ENCODE measurements at regions not wholly inside any gene's neighbourhood (a gene's known extent, or its start where the extent isn't known, plus 50 kb on each side); places are given as distances from the start of the nearest gene placed in this dataset.

GRCh38 chr13:33633701-33634545 is 184.0 kb upstream of the RFC3 start (continued):
- TF ChIP-seq, protein P1, sequence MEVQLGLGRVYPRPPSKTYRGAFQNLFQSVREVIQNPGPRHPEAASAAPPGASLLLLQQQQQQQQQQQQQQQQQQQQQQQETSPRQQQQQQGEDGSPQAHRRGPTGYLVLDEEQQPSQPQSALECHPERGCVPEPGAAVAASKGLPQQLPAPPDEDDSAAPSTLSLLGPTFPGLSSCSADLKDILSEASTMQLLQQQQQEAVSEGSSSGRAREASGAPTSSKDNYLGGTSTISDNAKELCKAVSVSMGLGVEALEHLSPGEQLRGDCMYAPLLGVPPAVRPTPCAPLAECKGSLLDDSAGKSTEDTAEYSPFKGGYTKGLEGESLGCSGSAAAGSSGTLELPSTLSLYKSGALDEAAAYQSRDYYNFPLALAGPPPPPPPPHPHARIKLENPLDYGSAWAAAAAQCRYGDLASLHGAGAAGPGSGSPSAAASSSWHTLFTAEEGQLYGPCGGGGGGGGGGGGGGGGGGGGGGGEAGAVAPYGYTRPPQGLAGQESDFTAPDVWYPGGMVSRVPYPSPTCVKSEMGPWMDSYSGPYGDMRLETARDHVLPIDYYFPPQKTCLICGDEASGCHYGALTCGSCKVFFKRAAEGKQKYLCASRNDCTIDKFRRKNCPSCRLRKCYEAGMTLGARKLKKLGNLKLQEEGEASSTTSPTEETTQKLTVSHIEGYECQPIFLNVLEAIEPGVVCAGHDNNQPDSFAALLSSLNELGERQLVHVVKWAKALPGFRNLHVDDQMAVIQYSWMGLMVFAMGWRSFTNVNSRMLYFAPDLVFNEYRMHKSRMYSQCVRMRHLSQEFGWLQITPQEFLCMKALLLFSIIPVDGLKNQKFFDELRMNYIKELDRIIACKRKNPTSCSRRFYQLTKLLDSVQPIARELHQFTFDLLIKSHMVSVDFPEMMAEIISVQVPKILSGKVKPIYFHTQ (CRISPR knock-in tag; IDR thresholded peaks at IDR 0.05): no peak

DNA sequence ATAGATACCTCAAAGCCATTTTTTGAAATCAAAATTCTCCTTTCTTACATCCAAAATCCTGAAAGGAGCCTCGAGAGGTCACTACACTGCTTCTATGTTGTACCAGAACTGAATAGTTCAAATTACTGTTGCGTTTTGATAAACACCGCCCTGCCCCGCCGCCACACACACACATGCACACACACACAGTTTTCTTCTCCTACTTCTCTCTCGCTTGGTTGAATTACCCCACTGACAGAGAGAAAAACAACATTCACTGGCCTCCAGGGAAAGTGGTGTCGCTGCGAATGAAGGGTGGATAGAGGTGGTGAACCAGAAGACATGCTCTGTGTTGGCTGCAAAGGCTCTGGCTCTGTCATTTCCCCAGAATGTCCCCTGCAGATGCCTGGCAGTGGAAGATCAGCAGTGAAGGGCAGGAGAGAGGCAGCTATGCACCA is 183.4 kb upstream of the RFC3 start:
- POLR2A ChIA-PET: no interaction called here
- no peaks in the 10 kb centered on the region for H3K9me3 Mint-ChIP-seq
- DNase-seq (ENCODE audit: low spot score): no peak
- TF ChIP-seq TEAD4 (CRISPR knock-in tag; IDR thresholded peaks at IDR 0.05) (no peak), PREB (CRISPR knock-in tag; IDR thresholded peaks at IDR 0.05; ENCODE audit: borderline replicate concordance) (no peak), RELA (CRISPR knock-in tag; IDR thresholded peaks at IDR 0.05; ENCODE audit: borderline replicate concordance) (no peak), SOX15 (CRISPR knock-in tag; IDR thresholded peaks at IDR 0.05) (no peak), SMAD4 (CRISPR knock-in tag; IDR thresholded peaks at IDR 0.05) (no peak), TEAD1 (CRISPR knock-in tag; IDR thresholded peaks at IDR 0.05) (no peak), OVOL2 (CRISPR knock-in tag; IDR thresholded peaks at IDR 0.05; ENCODE audit: borderline replicate concordance) (no peak)
- TF ChIP-seq, protein P2, sequence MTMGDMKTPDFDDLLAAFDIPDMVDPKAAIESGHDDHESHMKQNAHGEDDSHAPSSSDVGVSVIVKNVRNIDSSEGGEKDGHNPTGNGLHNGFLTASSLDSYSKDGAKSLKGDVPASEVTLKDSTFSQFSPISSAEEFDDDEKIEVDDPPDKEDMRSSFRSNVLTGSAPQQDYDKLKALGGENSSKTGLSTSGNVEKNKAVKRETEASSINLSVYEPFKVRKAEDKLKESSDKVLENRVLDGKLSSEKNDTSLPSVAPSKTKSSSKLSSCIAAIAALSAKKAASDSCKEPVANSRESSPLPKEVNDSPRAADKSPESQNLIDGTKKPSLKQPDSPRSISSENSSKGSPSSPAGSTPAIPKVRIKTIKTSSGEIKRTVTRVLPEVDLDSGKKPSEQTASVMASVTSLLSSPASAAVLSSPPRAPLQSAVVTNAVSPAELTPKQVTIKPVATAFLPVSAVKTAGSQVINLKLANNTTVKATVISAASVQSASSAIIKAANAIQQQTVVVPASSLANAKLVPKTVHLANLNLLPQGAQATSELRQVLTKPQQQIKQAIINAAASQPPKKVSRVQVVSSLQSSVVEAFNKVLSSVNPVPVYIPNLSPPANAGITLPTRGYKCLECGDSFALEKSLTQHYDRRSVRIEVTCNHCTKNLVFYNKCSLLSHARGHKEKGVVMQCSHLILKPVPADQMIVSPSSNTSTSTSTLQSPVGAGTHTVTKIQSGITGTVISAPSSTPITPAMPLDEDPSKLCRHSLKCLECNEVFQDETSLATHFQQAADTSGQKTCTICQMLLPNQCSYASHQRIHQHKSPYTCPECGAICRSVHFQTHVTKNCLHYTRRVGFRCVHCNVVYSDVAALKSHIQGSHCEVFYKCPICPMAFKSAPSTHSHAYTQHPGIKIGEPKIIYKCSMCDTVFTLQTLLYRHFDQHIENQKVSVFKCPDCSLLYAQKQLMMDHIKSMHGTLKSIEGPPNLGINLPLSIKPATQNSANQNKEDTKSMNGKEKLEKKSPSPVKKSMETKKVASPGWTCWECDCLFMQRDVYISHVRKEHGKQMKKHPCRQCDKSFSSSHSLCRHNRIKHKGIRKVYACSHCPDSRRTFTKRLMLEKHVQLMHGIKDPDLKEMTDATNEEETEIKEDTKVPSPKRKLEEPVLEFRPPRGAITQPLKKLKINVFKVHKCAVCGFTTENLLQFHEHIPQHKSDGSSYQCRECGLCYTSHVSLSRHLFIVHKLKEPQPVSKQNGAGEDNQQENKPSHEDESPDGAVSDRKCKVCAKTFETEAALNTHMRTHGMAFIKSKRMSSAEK (CRISPR knock-in tag; IDR thresholded peaks at IDR 0.05; ENCODE audit: borderline replicate concordance): no peak
- TF ChIP-seq, protein P3, sequence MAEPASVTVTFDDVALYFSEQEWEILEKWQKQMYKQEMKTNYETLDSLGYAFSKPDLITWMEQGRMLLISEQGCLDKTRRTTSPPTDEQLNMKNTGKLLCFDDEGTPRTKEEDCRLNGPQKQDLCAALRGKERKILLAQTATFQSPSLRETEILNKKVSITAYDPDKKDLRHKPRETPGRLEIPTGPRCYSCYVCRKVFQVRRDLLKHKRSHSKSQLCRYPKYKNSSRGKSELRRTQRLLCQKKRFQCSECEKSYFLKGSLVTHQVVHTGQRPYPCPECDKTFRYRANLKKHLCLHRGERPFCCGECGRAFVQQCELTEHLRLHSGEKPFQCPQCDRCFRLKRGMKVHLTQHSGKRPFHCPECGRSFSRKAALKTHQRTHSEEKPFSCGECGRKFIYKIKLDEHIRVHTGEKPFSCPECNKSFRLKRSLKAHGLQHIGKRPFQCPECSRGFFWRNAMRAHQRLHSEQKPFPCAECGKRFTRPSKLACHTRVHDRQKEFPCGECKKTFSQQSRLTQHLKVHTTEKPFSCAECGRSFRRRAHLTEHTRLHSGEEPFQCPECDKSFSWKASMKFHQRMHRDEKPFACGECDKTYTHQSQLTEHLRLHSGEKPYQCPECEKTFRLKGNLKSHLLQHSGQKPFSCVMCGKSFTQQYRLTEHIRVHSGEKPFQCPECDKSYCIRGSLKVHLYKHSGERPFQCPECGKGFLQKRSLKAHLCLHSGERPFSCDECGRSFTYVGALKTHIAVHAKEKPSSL (CRISPR knock-in tag; conservative IDR thresholded peaks at IDR 0.05): no peak
- no peaks in the 10 kb centered on the region for H3K36me3 Mint-ChIP-seq
- peaks cover 5% of the 10 kb centered on the region; the same call in 1 of the 2 replicates for H3K27me3 Mint-ChIP-seq (ENCODE audit: low read depth)
- no peak overlapping the region for H3K27ac Mint-ChIP-seq
- ATAC-seq: no peak; the same call in none of the 2 replicates
- H3K4me3 Mint-ChIP-seq: no peak overlapping the region
- CTCF ChIA-PET: no interaction called here
- peaks cover 44% of the 10 kb centered on the region for H3K4me1 Mint-ChIP-seq

DNA sequence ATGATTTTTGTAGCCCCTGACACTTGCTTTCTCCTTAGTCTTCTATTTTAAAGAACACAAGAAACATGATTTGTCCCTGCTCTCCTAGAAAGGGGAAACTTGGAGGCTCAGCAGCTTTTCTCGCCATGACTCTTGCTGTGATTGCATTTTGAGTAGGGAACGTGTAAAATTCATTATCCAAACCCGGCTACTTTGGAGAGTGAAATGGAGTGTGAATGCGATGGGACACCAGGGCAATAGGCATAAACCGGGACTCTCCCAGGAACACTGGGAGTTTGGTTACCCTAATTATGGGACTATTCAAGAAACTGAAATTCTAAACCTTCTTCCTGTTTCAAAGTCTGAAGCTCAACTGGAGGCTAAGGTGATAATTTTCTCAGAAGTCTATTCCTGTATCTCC is 181.7 kb upstream of the RFC3 start:
- POLR2A ChIA-PET: no interaction called here
- no peak for ATAC-seq
- Mint-ChIP-seq H3K9me3 (no peaks in the 10 kb centered on the region), H3K36me3 (no peaks in the 10 kb centered on the region), H3K27me3 (ENCODE audit: low read depth) (peaks cover 8% of the 10 kb centered on the region; the same call in 1 of the 2 replicates), H3K27ac (no peak overlapping the region), H3K4me1 (peaks cover 60% of the 10 kb centered on the region), H3K4me3 (no peak overlapping the region)
- CTCF ChIA-PET: interaction anchor here (1.0 kb wide), 1 partner anchor 93 kb away, joined by 5 read pairs; no protein-coding TSS in a partner anchor
- no peak for DNase-seq (ENCODE audit: low spot score)
- no peak for TF ChIP-seq CREB1 (CRISPR knock-in tag; IDR thresholded peaks at IDR 0.05)
- TF ChIP-seq ATF6 (CRISPR knock-in tag; IDR thresholded peaks at IDR 0.05): no peak
- TF ChIP-seq ZNF263 (CRISPR knock-in tag; IDR thresholded peaks at IDR 0.05; ENCODE audit: low read depth): no peak
- TF ChIP-seq MYBL2 (CRISPR knock-in tag; IDR thresholded peaks at IDR 0.05): no peak
- no peak for TF ChIP-seq JAZF1 (CRISPR knock-in tag; IDR thresholded peaks at IDR 0.05)
- TF ChIP-seq NFE2L1 (CRISPR knock-in tag; IDR thresholded peaks at IDR 0.05): no peak
- TF ChIP-seq SMAD4 (CRISPR knock-in tag; IDR thresholded peaks at IDR 0.05): no peak
- TF ChIP-seq, protein P4, sequence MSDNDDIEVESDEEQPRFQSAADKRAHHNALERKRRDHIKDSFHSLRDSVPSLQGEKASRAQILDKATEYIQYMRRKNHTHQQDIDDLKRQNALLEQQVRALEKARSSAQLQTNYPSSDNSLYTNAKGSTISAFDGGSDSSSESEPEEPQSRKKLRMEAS (CRISPR knock-in tag; IDR thresholded peaks at IDR 0.05): no peak
- TF ChIP-seq, protein P5, sequence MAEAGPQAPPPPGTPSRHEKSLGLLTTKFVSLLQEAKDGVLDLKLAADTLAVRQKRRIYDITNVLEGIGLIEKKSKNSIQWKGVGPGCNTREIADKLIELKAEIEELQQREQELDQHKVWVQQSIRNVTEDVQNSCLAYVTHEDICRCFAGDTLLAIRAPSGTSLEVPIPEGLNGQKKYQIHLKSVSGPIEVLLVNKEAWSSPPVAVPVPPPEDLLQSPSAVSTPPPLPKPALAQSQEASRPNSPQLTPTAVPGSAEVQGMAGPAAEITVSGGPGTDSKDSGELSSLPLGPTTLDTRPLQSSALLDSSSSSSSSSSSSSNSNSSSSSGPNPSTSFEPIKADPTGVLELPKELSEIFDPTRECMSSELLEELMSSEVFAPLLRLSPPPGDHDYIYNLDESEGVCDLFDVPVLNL (CRISPR knock-in tag; IDR thresholded peaks at IDR 0.05; ENCODE audit: borderline replicate concordance, low read depth): no peak
